ENCODE measurements at regions not wholly inside any gene's neighbourhood (a gene's known extent, or its start where the extent isn't known, plus 50 kb on each side); places are given as distances from the start of the nearest gene placed in this dataset.

- H3K4me1 Mint-ChIP-seq (ENCODE audit: unreplicated experiment) = no peaks in the 10 kb centered on the region
- H3K27ac Mint-ChIP-seq (ENCODE audit: unreplicated experiment) = no peak overlapping the region
- no peaks in the 10 kb centered on the region for H3K9me3 Mint-ChIP-seq (ENCODE audit: unreplicated experiment)
- H3K27me3 Mint-ChIP-seq (ENCODE audit: unreplicated experiment) = no peaks in the 10 kb centered on the region
- TF ChIP-seq CTCF (IDR thresholded peaks at IDR 0.05) = no peak
- no peak overlapping the region for H3K4me3 Mint-ChIP-seq (ENCODE audit: unreplicated experiment)
- DNase-seq (ENCODE audit: extremely low spot score, unreplicated experiment) = no peak
- H3K36me3 Mint-ChIP-seq (ENCODE audit: unreplicated experiment) = no peaks in the 10 kb centered on the region
These were observed 1496.3 kb downstream of the PCDH7 start for GRCh38 chr4:32216502-32216901.

GRCh38 chr4:32219306-32220075 is 1499.3 kb downstream of the PCDH7 start:
- H3K4me3 Mint-ChIP-seq (ENCODE audit: unreplicated experiment) = no peak overlapping the region
- peaks cover 3% of the 10 kb centered on the region for H3K4me1 Mint-ChIP-seq (ENCODE audit: unreplicated experiment)
- no peak for DNase-seq (ENCODE audit: extremely low spot score, unreplicated experiment)
- peaks cover 5% of the 10 kb centered on the region for H3K9me3 Mint-ChIP-seq (ENCODE audit: unreplicated experiment)
- no peak overlapping the region for H3K27ac Mint-ChIP-seq (ENCODE audit: unreplicated experiment)
- no peaks in the 10 kb centered on the region for H3K36me3 Mint-ChIP-seq (ENCODE audit: unreplicated experiment)
- TF ChIP-seq CTCF (IDR thresholded peaks at IDR 0.05) = no peak
- no peaks in the 10 kb centered on the region for H3K27me3 Mint-ChIP-seq (ENCODE audit: unreplicated experiment)

- Mint-ChIP-seq H3K27me3 (ENCODE audit: unreplicated experiment) (no peaks in the 10 kb centered on the region), H3K27ac (ENCODE audit: unreplicated experiment) (no peak overlapping the region), H3K4me3 (ENCODE audit: unreplicated experiment) (no peak overlapping the region), H3K9me3 (ENCODE audit: unreplicated experiment) (peaks cover 5% of the 10 kb centered on the region), H3K36me3 (ENCODE audit: unreplicated experiment) (no peaks in the 10 kb centered on the region), H3K4me1 (ENCODE audit: unreplicated experiment) (peaks cover 3% of the 10 kb centered on the region)
- no peak for DNase-seq (ENCODE audit: extremely low spot score, unreplicated experiment)
- no peak for TF ChIP-seq CTCF (IDR thresholded peaks at IDR 0.05)
These were observed 1506.0 kb downstream of the PCDH7 start for GRCh38 chr4:32226204-32226603.

DNA sequence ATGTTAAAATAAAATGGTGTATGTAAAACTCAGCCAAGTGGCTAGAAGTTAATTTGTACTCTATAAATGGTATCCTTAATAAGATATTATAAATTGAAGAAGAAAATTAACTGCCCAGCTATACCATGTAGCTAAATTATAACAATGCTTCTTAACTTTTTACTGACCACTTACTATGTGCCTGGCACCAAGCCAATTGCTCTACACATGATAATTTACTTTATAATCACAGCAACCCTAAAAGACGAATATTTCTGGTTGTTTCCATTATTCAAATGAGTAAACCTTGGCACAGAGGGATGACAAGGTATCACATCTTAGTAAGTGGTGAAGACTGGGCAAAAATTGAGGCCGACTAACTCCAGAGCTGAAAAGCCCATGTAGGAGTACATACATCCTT is 1506.6 kb downstream of the PCDH7 start:
- Mint-ChIP-seq H3K27me3 (ENCODE audit: unreplicated experiment) (no peaks in the 10 kb centered on the region), H3K4me1 (ENCODE audit: unreplicated experiment) (peaks cover 3% of the 10 kb centered on the region), H3K9me3 (ENCODE audit: unreplicated experiment) (peaks cover 5% of the 10 kb centered on the region), H3K27ac (ENCODE audit: unreplicated experiment) (no peak overlapping the region), H3K4me3 (ENCODE audit: unreplicated experiment) (no peak overlapping the region), H3K36me3 (ENCODE audit: unreplicated experiment) (no peaks in the 10 kb centered on the region)
- no peak for TF ChIP-seq CTCF (IDR thresholded peaks at IDR 0.05)
- DNase-seq (ENCODE audit: extremely low spot score, unreplicated experiment) = no peak

DNA sequence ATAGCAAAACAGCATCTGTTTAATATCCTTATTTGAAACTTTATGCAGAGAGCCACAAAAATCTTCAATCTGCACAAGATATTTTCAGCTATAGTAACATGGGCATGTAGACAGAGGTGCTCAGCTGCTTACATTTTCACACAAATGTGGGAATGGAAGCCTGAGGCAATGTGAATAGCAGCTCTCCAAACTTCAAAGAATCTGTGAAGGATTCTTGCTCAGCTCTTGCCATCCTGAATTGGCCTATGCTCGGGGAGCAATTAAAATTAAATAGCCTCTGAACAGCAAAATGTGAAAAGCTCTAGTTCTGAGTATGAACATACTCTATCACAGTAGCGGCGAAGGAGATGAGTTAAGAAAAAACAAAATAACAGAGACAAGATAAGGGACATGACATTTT is 1523.8 kb downstream of the PCDH7 start:
- no peak overlapping the region for H3K27ac Mint-ChIP-seq (ENCODE audit: unreplicated experiment)
- H3K4me3 Mint-ChIP-seq (ENCODE audit: unreplicated experiment) = no peak overlapping the region
- H3K4me1 Mint-ChIP-seq (ENCODE audit: unreplicated experiment) = no peaks in the 10 kb centered on the region
- peaks cover 3% of the 10 kb centered on the region for H3K9me3 Mint-ChIP-seq (ENCODE audit: unreplicated experiment)
- H3K27me3 Mint-ChIP-seq (ENCODE audit: unreplicated experiment) = no peaks in the 10 kb centered on the region
- DNase-seq (ENCODE audit: extremely low spot score, unreplicated experiment) = no peak
- no peak for TF ChIP-seq CTCF (IDR thresholded peaks at IDR 0.05)
- H3K36me3 Mint-ChIP-seq (ENCODE audit: unreplicated experiment) = no peaks in the 10 kb centered on the region
